DND-41 (cell line): ENCODE measurements at regions not wholly inside any gene's neighbourhood (a gene's known extent, or its start where the extent isn't known, plus 50 kb on each side); places are given as distances from the start of the nearest gene placed in this dataset.

Experiments
- ATAC-seq: fragments of 200-7000 bp; cut with Tn5 transposase; 3 replicates; pipeline ENCODE4 v1.9.1; 2021; ENCODE audit warnings: low read depth; ENCODE audit not compliant: insufficient read depth
- DNase-seq: peaks from one replicate; pipeline ENCODE4 v3.0.0-alpha.2; 2020
- H2AFZ ChIP-seq: 2 replicates; pipeline ENCODE4 v1.6.0; 2012; ENCODE audit warnings: low read depth, low read length
- H3K27ac ChIP-seq: 2 replicates; pipeline ENCODE4 v1.5.1; 2012; ENCODE audit warnings: low read length, inconsistent platforms
- H3K27me3 ChIP-seq: fragments of 200-600 bp; sonication (generic); 2 replicates; pipeline ENCODE4 v1.6.0; 2012; ENCODE audit warnings: low read length, mild to moderate bottlenecking, inconsistent platforms; ENCODE audit not compliant: insufficient read depth, poor library complexity
- H3K36me3 ChIP-seq: 2 replicates; pipeline ENCODE4 v1.5.1; 2012; ENCODE audit warnings: low read length, inconsistent platforms; ENCODE audit not compliant: insufficient read depth
- H3K4me1 ChIP-seq: 2 replicates; pipeline ENCODE4 v1.5.1; 2012; ENCODE audit warnings: mild to moderate bottlenecking, low read length; ENCODE audit not compliant: insufficient read depth
- H3K4me2 ChIP-seq: 2 replicates; pipeline ENCODE4 v1.6.0; 2012; ENCODE audit warnings: mild to moderate bottlenecking, moderate library complexity, low read length, inconsistent platforms; ENCODE audit not compliant: insufficient read depth
- H3K4me3 ChIP-seq, 2 experiments: fragments of 200-600 bp in 1 of 2; shearing (Covaris generic) in 1 of 2; 2 replicates each; pipeline ENCODE4 v1.5.1; 2012 to 2016; ENCODE audit warnings: inconsistent platforms in 2 of 2, low read length in 2 of 2, mild to moderate bottlenecking in 2 of 2, low read depth in 1 of 2, moderate library complexity in 1 of 2
- H3K79me2 ChIP-seq: 2 replicates; pipeline ENCODE4 v1.6.0; 2012; ENCODE audit warnings: low read length, inconsistent platforms; ENCODE audit not compliant: insufficient read depth
- H3K9ac ChIP-seq: 2 replicates; pipeline ENCODE4 v1.6.0; 2012; ENCODE audit warnings: low read depth, mild to moderate bottlenecking, inconsistent platforms, low read length, moderate library complexity
- H3K9me3 ChIP-seq: 2 replicates; pipeline ENCODE4 v1.5.1; 2012; ENCODE audit warnings: low read length, moderate library complexity, mild to moderate bottlenecking, inconsistent platforms; ENCODE audit not compliant: insufficient read depth, severe bottlenecking
- H4K20me1 ChIP-seq: 2 replicates; pipeline ENCODE4 v1.6.0; 2012; ENCODE audit warnings: low read length; ENCODE audit not compliant: insufficient read depth
- CTCF ChIP-seq: IDR thresholded peaks from 2 replicates; pipeline ENCODE4 v1.5.1; 2012; ENCODE audit warnings: borderline replicate concordance, low read length, moderate library complexity, mild to moderate bottlenecking; ENCODE audit not compliant: poor library complexity, severe bottlenecking; ENCODE audit errors: extremely low read depth
- EZH2 ChIP-seq: IDR thresholded peaks from 3 replicates; pipeline ENCODE4 v1.6.1; 2012; ENCODE audit warnings: borderline replicate concordance, low read depth, mild to moderate bottlenecking, moderate library complexity, low read length, inconsistent platforms; ENCODE audit not compliant: severe bottlenecking

DNA sequence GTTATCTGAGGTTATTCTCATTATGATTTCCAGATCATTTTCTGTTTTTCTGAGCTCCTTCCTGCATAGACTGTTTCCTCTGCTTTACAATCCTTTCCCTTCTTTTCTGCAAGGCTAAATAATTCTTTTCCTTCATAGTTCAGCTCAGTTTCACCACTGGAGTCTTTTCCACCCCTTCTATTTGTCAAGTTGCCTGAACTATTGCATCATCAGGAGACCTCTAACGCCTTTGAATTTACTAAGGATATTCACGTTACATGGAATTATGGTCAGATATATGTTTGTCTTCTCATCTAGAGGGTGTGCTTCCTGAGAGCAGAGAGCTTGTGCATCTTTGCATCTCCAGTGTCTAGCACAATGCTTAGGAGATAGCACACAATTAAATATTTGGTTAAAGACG lies 140.4 kb upstream of the CA10 start:
- Histone ChIP-seq H2AFZ (no peak overlapping the region), H3K27ac (no peak overlapping the region), H3K9ac (no peak overlapping the region), H3K36me3 (no peaks in the 10 kb centered on the region), H3K79me2 (no peaks in the 10 kb centered on the region), H3K4me2 (no peak overlapping the region), H3K9me3 (no peaks in the 10 kb centered on the region), H3K4me1 (no peaks in the 10 kb centered on the region), H3K4me3 (no peak overlapping the region), H3K27me3 (no peaks in the 10 kb centered on the region), H4K20me1 (no peaks in the 10 kb centered on the region)
- ATAC-seq (no peak), DNase-seq (no peak)
- TF ChIP-seq EZH2 (no peak), CTCF (no peak)

DNA sequence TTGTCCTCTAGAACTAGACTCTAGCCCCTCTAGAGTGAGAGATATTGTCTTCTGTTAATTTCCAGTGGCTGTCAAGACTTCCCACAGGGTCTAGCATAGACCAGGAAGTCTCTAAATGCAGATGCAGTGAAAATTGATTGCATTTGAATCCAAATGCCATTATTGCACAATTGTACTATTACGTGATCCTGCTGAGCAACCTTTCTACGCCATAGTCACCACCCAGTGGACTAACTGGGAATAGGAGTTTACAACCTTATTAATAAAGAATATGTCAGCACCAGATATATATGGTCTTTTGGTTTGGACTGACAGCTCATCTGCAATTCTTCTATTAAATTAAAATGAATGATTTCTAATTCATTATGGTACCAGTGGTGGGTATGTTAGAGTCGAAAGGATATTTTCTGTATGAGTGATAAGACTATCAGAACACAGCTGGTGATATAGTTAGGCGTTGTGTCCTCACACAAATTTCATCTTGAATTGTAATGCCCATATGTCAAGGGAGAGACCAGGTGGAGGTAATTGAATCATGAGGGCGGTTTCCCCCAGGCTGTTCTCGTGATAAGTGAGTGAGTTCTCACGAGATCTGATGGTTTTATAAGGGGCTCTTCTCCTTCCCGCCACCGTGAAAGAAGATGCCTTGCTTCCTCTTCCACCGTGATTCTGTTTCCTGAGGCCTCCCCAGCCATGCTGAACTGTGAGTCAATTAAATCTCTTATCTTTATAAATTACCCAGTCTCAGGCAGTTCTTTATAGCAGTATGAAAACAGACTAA lies 138.9 kb upstream of the CA10 start:
- Histone ChIP-seq H3K9ac (no peak overlapping the region), H3K4me2 (no peak overlapping the region), H3K36me3 (no peaks in the 10 kb centered on the region), H3K4me1 (no peaks in the 10 kb centered on the region), H3K79me2 (no peaks in the 10 kb centered on the region), H2AFZ (no peak overlapping the region), H4K20me1 (no peaks in the 10 kb centered on the region), H3K27ac (no peak overlapping the region), H3K4me3 (no peak overlapping the region), H3K9me3 (no peaks in the 10 kb centered on the region), H3K27me3 (no peaks in the 10 kb centered on the region)
- peak; percentile 22 for TF ChIP-seq CTCF
- no peak for TF ChIP-seq EZH2
- DNase-seq (no peak), ATAC-seq (no peak)

- H2AFZ ChIP-seq = no peak overlapping the region
- ATAC-seq = no peak
- H3K79me2 ChIP-seq = no peaks in the 10 kb centered on the region
- H4K20me1 ChIP-seq = no peaks in the 10 kb centered on the region
- no peak overlapping the region for H3K27ac ChIP-seq
- no peak for DNase-seq
- no peaks in the 10 kb centered on the region for H3K27me3 ChIP-seq
- no peaks in the 10 kb centered on the region for H3K36me3 ChIP-seq
- no peaks in the 10 kb centered on the region for H3K4me1 ChIP-seq
- no peak overlapping the region for H3K9ac ChIP-seq
- no peaks in the 10 kb centered on the region for H3K9me3 ChIP-seq
- H3K4me2 ChIP-seq = no peak overlapping the region
- no peak overlapping the region for H3K4me3 ChIP-seq
- TF ChIP-seq CTCF = no peak
- no peak for TF ChIP-seq EZH2
Observed at GRCh38 chr17:52294301-52294700, 135.8 kb upstream of the CA10 start.
